ENCODE measurements at regions not wholly inside any gene's neighbourhood (a gene's known extent, or its start where the extent isn't known, plus 50 kb on each side); places are given as distances from the start of the nearest gene placed in this dataset.

- peaks cover 0 to 2% (median 0%) of the 10 kb centered on the region in 4 donors for H3K27me3 ChIP-seq (ENCODE audit: control insufficient read depth in 4 of 4, insufficient read depth in 4 of 4, low read length in 3 of 4)
- H3K4me3 ChIP-seq (ENCODE audit: low read depth in 1 of 3, low read length in 3 of 3) = no peak overlapping the region
- H3K4me1 ChIP-seq (ENCODE audit: control insufficient read depth in 4 of 4, insufficient read depth in 4 of 4, low read length in 3 of 4) = no peaks in the 10 kb centered on the region
- H3K36me3 ChIP-seq (ENCODE audit: control insufficient read depth in 4 of 4, insufficient read depth in 3 of 4, low read depth in 1 of 4, low read length in 3 of 4) = no peaks in the 10 kb centered on the region
- DNase-seq (ENCODE audit: low spot score) = no peak
- H3K27ac ChIP-seq (ENCODE audit: low read depth in 1 of 2, low read length in 2 of 2) = no peak overlapping the region
- H3K9me3 ChIP-seq (ENCODE audit: control insufficient read depth in 4 of 4, low read length in 3 of 4) = peaks cover 0 to 5% (median 2%) of the 10 kb centered on the region in 4 donors
- WGBS = 81% methylated on average over 10 of the region's 10 CpGs
- no peak overlapping the region for H3K9ac ChIP-seq (ENCODE audit: low read depth in 1 of 2, low read length in 2 of 2)
- TF ChIP-seq RAD21 (IDR thresholded peaks at IDR 0.05) (no peak), JUND (IDR thresholded peaks at IDR 0.05) (no peak), EGR1 (IDR thresholded peaks at IDR 0.05; ENCODE audit: low read depth in 2 of 2) (no peak), FOXA1 (IDR thresholded peaks at IDR 0.05) (no peak)
- TF ChIP-seq, protein P1, sequence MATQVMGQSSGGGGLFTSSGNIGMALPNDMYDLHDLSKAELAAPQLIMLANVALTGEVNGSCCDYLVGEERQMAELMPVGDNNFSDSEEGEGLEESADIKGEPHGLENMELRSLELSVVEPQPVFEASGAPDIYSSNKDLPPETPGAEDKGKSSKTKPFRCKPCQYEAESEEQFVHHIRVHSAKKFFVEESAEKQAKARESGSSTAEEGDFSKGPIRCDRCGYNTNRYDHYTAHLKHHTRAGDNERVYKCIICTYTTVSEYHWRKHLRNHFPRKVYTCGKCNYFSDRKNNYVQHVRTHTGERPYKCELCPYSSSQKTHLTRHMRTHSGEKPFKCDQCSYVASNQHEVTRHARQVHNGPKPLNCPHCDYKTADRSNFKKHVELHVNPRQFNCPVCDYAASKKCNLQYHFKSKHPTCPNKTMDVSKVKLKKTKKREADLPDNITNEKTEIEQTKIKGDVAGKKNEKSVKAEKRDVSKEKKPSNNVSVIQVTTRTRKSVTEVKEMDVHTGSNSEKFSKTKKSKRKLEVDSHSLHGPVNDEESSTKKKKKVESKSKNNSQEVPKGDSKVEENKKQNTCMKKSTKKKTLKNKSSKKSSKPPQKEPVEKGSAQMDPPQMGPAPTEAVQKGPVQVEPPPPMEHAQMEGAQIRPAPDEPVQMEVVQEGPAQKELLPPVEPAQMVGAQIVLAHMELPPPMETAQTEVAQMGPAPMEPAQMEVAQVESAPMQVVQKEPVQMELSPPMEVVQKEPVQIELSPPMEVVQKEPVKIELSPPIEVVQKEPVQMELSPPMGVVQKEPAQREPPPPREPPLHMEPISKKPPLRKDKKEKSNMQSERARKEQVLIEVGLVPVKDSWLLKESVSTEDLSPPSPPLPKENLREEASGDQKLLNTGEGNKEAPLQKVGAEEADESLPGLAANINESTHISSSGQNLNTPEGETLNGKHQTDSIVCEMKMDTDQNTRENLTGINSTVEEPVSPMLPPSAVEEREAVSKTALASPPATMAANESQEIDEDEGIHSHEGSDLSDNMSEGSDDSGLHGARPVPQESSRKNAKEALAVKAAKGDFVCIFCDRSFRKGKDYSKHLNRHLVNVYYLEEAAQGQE (IDR thresholded peaks at IDR 0.05) = no peak
Measured at GRCh38 chr14:86574051-86574777, 1044.3 kb downstream of the FLRT2 start.

DNA sequence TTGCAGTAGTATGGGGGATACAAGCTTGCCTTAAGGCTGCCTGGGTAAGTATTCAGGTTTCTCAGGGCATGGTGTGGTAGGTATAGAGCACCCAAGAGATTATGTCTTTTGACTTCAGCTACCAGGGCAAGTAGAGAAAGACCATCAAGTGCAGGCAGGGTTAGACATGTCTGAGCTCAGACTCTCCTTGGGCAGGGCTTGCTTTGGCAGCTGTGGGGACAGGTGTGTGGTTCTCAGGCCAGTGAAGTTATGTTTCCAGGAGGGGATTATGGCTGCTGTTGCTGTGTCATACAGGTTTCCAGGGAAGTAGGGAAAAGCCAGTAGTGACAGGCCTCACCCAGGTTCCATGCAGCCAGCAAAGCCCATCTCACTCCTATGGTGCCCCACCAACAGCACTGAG lies 1040.4 kb downstream of the FLRT2 start:
- no peak overlapping the region for H3K9ac ChIP-seq (ENCODE audit: low read depth in 1 of 2, low read length in 2 of 2)
- H3K9me3 ChIP-seq (ENCODE audit: control insufficient read depth in 4 of 4, low read length in 3 of 4) = peaks cover 0 to 5% (median 2%) of the 10 kb centered on the region in 4 donors
- H3K36me3 ChIP-seq (ENCODE audit: control insufficient read depth in 4 of 4, insufficient read depth in 3 of 4, low read depth in 1 of 4, low read length in 3 of 4) = no peaks in the 10 kb centered on the region
- H3K27me3 ChIP-seq (ENCODE audit: control insufficient read depth in 4 of 4, insufficient read depth in 4 of 4, low read length in 3 of 4) = no peaks in the 10 kb centered on the region
- H3K4me1 ChIP-seq (ENCODE audit: control insufficient read depth in 4 of 4, insufficient read depth in 4 of 4, low read length in 3 of 4) = no peaks in the 10 kb centered on the region
- no peak for DNase-seq (ENCODE audit: low spot score)
- TF ChIP-seq MAX (IDR thresholded peaks at IDR 0.05) (no peak), TAF1 (conservative IDR thresholded peaks at IDR 0.05) (no peak), HNF4A (conservative IDR thresholded peaks at IDR 0.05) (no peak), EGR1 (IDR thresholded peaks at IDR 0.05; ENCODE audit: low read depth in 2 of 2) (no peak), ATF3 (IDR thresholded peaks at IDR 0.05) (no peak), FOXA2 (IDR thresholded peaks at IDR 0.05) (no peak), CTCF (IDR thresholded peaks at IDR 0.05; ENCODE audit: low read depth, low read length, missing input control) (no peak), NR2F2 (IDR thresholded peaks at IDR 0.05) (no peak), FOXA1 (IDR thresholded peaks at IDR 0.05) (no peak)
- H3K27ac ChIP-seq (ENCODE audit: low read depth in 1 of 2, low read length in 2 of 2) = no peak overlapping the region
- no peak overlapping the region for H3K4me3 ChIP-seq (ENCODE audit: low read depth in 1 of 3, low read length in 3 of 3)

DNA sequence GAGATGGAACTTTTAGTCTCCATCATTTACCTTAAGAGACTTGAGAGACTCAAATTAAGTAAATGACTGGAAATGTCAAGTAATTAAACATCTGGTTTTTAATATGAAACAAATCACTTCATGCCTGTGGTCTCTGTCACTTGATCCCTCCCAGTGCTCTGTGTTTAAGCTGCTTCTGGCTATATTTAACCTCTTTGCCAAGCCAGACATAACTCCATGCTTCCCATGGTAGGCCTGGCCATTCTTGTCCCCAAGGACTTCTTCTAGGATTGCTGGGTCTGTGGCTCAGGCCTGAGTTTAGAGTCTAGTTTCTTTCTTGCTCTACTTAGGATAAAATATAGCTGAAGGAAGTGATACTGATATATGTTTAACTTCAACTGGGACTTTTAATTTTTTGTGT lies 1013.6 kb downstream of the FLRT2 start:
- Histone ChIP-seq H3K9ac (ENCODE audit: low read depth in 1 of 2, low read length in 2 of 2) (no peak overlapping the region), H3K4me1 (ENCODE audit: control insufficient read depth in 4 of 4, insufficient read depth in 4 of 4, low read length in 3 of 4) (no peaks in the 10 kb centered on the region), H3K9me3 (ENCODE audit: control insufficient read depth in 4 of 4, low read length in 3 of 4) (no peaks in the 10 kb centered on the region), H3K36me3 (ENCODE audit: control insufficient read depth in 4 of 4, insufficient read depth in 3 of 4, low read depth in 1 of 4, low read length in 3 of 4) (no peaks in the 10 kb centered on the region), H3K4me3 (ENCODE audit: low read depth in 1 of 3, low read length in 3 of 3) (no peak overlapping the region), H3K27ac (ENCODE audit: low read depth in 1 of 2, low read length in 2 of 2) (no peak overlapping the region), H3K27me3 (ENCODE audit: control insufficient read depth in 4 of 4, insufficient read depth in 4 of 4, low read length in 3 of 4) (no peaks in the 10 kb centered on the region)
- no peak for DNase-seq (ENCODE audit: low spot score)
- TF ChIP-seq SP1 (IDR thresholded peaks at IDR 0.05) = no peak
- no peak for TF ChIP-seq GABPA (IDR thresholded peaks at IDR 0.05 in 1 of 2, conservative IDR thresholded peaks at IDR 0.05 in 1 of 2)
- no peak for TF ChIP-seq FOXA1 (IDR thresholded peaks at IDR 0.05)
- TF ChIP-seq, protein P2, sequence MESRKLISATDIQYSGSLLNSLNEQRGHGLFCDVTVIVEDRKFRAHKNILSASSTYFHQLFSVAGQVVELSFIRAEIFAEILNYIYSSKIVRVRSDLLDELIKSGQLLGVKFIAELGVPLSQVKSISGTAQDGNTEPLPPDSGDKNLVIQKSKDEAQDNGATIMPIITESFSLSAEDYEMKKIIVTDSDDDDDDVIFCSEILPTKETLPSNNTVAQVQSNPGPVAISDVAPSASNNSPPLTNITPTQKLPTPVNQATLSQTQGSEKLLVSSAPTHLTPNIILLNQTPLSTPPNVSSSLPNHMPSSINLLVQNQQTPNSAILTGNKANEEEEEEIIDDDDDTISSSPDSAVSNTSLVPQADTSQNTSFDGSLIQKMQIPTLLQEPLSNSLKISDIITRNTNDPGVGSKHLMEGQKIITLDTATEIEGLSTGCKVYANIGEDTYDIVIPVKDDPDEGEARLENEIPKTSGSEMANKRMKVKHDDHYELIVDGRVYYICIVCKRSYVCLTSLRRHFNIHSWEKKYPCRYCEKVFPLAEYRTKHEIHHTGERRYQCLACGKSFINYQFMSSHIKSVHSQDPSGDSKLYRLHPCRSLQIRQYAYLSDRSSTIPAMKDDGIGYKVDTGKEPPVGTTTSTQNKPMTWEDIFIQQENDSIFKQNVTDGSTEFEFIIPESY (IDR thresholded peaks at IDR 0.05) = no peak
- TF ChIP-seq RAD21 (IDR thresholded peaks at IDR 0.05) = no peak
- no peak for TF ChIP-seq NR2F2 (IDR thresholded peaks at IDR 0.05)
- no peak for TF ChIP-seq TAF1 (conservative IDR thresholded peaks at IDR 0.05)
- TF ChIP-seq CTCF (IDR thresholded peaks at IDR 0.05; ENCODE audit: low read depth, low read length, missing input control) = no peak
- no peak for TF ChIP-seq EGR1 (IDR thresholded peaks at IDR 0.05; ENCODE audit: low read depth in 2 of 2)
- no peak for TF ChIP-seq MAX (IDR thresholded peaks at IDR 0.05)
- TF ChIP-seq HNF4A (conservative IDR thresholded peaks at IDR 0.05) = no peak
- TF ChIP-seq FOXA2 (IDR thresholded peaks at IDR 0.05) = no peak
- no peak for TF ChIP-seq JUND (IDR thresholded peaks at IDR 0.05)
